Transverse colon (tissue), 3 donors: ENCODE measurements at regions not wholly inside any gene's neighbourhood (a gene's known extent, or its start where the extent isn't known, plus 50 kb on each side); places are given as distances from the start of the nearest gene placed in this dataset.

Experiments
- EP300 ChIP-seq: sonication (generic); formaldehyde crosslinking; IDR thresholded peaks from one replicate; pipeline ENCODE4 v1.6.1; 2017; ENCODE audit warnings: antibody characterized with exemption, low read depth
- POLR2A ChIP-seq: fragments of 450-650 bp; IDR thresholded peaks from one replicate; pipeline ENCODE4 v1.6.1; 2016; ENCODE audit warnings: antibody characterized with exemption, mild to moderate bottlenecking, moderate library complexity
- TF ChIP-seq, protein P1 (sequence below), 5 experiments: fragments of 200-600 bp in 3 of 5; fragments of 450-650 bp in 2 of 5; sonication (generic) in 3 of 5; IDR thresholded peaks; 1 replicate in 2 of 5; 2 replicates in 3 of 5; pipeline ENCODE4 v1.5.1; 2016 to 2017; ENCODE audit warnings: antibody characterized with exemption in 5 of 5, inconsistent platforms in 3 of 5, mild to moderate bottlenecking in 2 of 5, moderate library complexity in 1 of 5

DNA sequence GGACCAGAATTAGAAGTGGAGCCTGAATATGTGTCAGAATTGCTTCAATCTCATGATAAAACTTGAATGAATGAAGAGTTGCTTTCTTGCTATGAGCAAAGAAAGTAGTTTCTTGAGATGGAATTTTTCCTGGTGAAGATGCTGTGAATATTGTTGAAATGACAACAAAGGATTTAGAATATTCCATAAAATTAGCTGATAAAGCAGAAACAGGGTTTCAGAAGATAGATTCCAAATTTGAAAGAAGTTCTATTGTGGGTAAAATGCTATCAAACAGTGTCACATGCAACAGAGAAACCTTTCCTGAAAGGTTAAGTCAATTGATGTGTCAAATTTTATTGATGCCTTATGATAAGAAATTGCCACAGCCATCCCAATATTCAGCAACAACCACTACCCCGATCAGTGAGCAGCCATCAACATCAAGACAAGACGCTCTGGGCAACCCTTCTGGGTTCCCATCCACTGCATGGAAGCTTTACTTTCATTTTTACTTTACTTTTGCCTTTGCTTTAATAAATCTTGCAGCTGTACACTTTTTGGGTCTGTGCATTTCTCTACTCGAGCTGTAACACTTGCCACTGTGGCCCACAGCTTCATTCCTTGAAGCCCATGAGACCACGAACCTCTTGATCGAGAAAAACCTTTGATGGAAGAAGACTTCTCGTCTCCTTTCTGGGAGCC lies 104.0 kb upstream of the SSTR1 start:
- TF ChIP-seq, protein P1, sequence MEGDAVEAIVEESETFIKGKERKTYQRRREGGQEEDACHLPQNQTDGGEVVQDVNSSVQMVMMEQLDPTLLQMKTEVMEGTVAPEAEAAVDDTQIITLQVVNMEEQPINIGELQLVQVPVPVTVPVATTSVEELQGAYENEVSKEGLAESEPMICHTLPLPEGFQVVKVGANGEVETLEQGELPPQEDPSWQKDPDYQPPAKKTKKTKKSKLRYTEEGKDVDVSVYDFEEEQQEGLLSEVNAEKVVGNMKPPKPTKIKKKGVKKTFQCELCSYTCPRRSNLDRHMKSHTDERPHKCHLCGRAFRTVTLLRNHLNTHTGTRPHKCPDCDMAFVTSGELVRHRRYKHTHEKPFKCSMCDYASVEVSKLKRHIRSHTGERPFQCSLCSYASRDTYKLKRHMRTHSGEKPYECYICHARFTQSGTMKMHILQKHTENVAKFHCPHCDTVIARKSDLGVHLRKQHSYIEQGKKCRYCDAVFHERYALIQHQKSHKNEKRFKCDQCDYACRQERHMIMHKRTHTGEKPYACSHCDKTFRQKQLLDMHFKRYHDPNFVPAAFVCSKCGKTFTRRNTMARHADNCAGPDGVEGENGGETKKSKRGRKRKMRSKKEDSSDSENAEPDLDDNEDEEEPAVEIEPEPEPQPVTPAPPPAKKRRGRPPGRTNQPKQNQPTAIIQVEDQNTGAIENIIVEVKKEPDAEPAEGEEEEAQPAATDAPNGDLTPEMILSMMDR (IDR thresholded peaks at IDR 0.05): no peak
- TF ChIP-seq POLR2A (no peak), EP300 (no peak)
